ENCODE measurements at regions not wholly inside any gene's neighbourhood (a gene's known extent, or its start where the extent isn't known, plus 50 kb on each side); places are given as distances from the start of the nearest gene placed in this dataset.

DNA sequence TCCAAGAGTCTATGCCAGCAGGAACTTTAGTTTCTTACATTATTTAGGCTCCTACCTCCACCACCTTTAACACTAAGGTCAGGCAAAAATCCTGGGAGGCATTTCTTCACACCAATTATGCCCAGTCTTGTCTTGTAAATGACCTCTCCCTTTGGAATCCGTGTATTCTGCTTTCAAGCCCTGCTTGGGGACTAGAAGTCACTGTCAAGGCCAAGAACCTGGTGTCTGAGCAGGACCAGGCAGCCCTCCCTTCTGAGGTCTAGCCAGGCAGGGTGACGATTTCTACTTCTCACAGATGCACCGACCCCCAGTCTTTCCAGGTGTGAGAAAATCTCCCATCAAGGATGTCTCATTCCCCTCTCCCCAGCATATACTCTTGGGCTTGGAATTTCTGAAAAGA lies 82.7 kb upstream of the C1QTNF7 start:
- no peak overlapping the region for H2BK5ac ChIP-seq (ENCODE audit: low read length)
- no peaks in the 10 kb centered on the region for H3K36me3 ChIP-seq (ENCODE audit: control insufficient read depth, insufficient read depth, low read length)
- no peaks in the 10 kb centered on the region for H3K27me3 ChIP-seq (ENCODE audit: insufficient read depth, low read length, poor library complexity)
- H3K23ac ChIP-seq (ENCODE audit: low read length) = no peak overlapping the region
- peak; percentile 47 for DNase-seq
- no peak overlapping the region for H2BK15ac ChIP-seq (replicated peaks; ENCODE audit: low read depth)
- no peak overlapping the region for H3K9ac ChIP-seq (ENCODE audit: low read length)
- no peak overlapping the region for H2BK120ac ChIP-seq (ENCODE audit: low read depth, low read length)
- no peak overlapping the region for H3K18ac ChIP-seq (ENCODE audit: low read length)
- peaks cover 8% of the 10 kb centered on the region for H3K4me1 ChIP-seq (ENCODE audit: control insufficient read depth, low read depth, low read length)
- H3K79me2 ChIP-seq (ENCODE audit: control insufficient read depth, insufficient read depth, low read length) = no peaks in the 10 kb centered on the region
- H3K4me2 ChIP-seq (ENCODE audit: low read length) = no peak overlapping the region
- no CpG with 5 or more reads among the region's 3 CpGs for WGBS (ENCODE audit: extremely low coverage, insufficient coverage, low lambda C conversion rate)
- no peak overlapping the region for H4K8ac ChIP-seq (ENCODE audit: low read depth, low read length)
- H3K56ac ChIP-seq (ENCODE audit: low read length) = no peak overlapping the region
- no peaks in the 10 kb centered on the region for H3K79me1 ChIP-seq (ENCODE audit: low read length)
- no peak overlapping the region for H3K4me3 ChIP-seq (ENCODE audit: low read length)
- no peak overlapping the region for H2AK5ac ChIP-seq (ENCODE audit: low read length)
- no peak overlapping the region for H4K5ac ChIP-seq (ENCODE audit: low read length)
- no peak overlapping the region for H3K4ac ChIP-seq (ENCODE audit: low read depth, low read length)
- H3K27ac ChIP-seq (ENCODE audit: low read depth, low read length) = no peak overlapping the region

DNA sequence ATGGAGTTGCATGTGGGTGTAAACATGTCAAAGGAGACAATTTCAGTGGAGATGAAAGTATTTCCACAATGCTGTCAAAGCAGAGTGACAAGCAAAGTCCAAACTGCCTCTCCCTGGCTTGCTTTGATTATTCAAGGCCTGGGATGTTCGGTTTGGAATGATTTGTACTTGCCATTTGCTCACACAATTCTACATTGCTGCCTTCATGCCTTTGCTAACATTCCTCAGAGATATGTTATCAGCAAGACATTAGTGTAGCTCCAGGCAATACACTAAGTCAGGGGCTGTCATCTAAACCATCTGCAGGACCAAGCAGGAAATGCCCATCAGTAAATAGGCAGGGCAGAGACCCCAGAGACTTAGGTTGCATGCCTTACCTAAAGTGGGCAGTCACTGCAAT lies 79.6 kb upstream of the C1QTNF7 start:
- H3K36me3 ChIP-seq (ENCODE audit: control insufficient read depth, insufficient read depth, low read length) = no peaks in the 10 kb centered on the region
- H3K4me1 ChIP-seq (ENCODE audit: control insufficient read depth, low read depth, low read length) = peaks cover 8% of the 10 kb centered on the region
- no peak overlapping the region for H4K8ac ChIP-seq (ENCODE audit: low read depth, low read length)
- no peaks in the 10 kb centered on the region for H3K27me3 ChIP-seq (ENCODE audit: insufficient read depth, low read length, poor library complexity)
- no peak overlapping the region for H3K27ac ChIP-seq (ENCODE audit: low read depth, low read length)
- no peak overlapping the region for H3K4me3 ChIP-seq (ENCODE audit: low read length)
- WGBS (ENCODE audit: extremely low coverage, insufficient coverage, low lambda C conversion rate) = no CpG with 5 or more reads among the region's 1 CpG
- no peak overlapping the region for H2AK5ac ChIP-seq (ENCODE audit: low read length)
- no peak overlapping the region for H2BK5ac ChIP-seq (ENCODE audit: low read length)
- H3K4me2 ChIP-seq (ENCODE audit: low read length) = no peak overlapping the region
- peak; percentile 92 for DNase-seq
- no peak overlapping the region for H4K5ac ChIP-seq (ENCODE audit: low read length)
- H3K4ac ChIP-seq (ENCODE audit: low read depth, low read length) = no peak overlapping the region
- no peaks in the 10 kb centered on the region for H3K79me2 ChIP-seq (ENCODE audit: control insufficient read depth, insufficient read depth, low read length)
- no peak overlapping the region for H3K18ac ChIP-seq (ENCODE audit: low read length)
- no peaks in the 10 kb centered on the region for H3K79me1 ChIP-seq (ENCODE audit: low read length)
- H3K56ac ChIP-seq (ENCODE audit: low read length) = no peak overlapping the region
- no peak overlapping the region for H2BK120ac ChIP-seq (ENCODE audit: low read depth, low read length)
- no peak overlapping the region for H3K23ac ChIP-seq (ENCODE audit: low read length)
- no peak overlapping the region for H2BK15ac ChIP-seq (replicated peaks; ENCODE audit: low read depth)
- H3K9ac ChIP-seq (ENCODE audit: low read length) = no peak overlapping the region

DNA sequence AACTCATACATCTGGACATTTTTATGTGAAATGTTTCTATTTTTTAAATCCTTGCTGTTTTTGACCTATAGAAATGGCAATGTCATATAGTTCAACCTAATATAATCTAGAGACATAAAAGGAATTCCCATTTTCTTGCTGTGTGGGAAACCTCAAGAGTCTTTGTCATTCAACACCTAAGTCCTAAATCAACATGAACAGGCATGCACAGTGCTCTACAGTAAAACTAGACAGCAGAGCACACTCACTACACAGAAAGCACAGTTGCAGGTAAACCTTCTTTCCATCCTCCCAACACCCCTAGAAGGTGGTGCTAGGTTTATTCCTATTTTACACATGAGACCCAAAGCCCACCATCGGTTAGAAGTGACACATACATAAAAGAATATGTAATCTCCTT lies 79.1 kb upstream of the C1QTNF7 start:
- no peak overlapping the region for H2BK120ac ChIP-seq (ENCODE audit: low read depth, low read length)
- no peaks in the 10 kb centered on the region for H3K27me3 ChIP-seq (ENCODE audit: insufficient read depth, low read length, poor library complexity)
- H4K5ac ChIP-seq (ENCODE audit: low read length) = no peak overlapping the region
- no peak overlapping the region for H3K9ac ChIP-seq (ENCODE audit: low read length)
- H3K4ac ChIP-seq (ENCODE audit: low read depth, low read length) = no peak overlapping the region
- H3K4me3 ChIP-seq (ENCODE audit: low read length) = no peak overlapping the region
- peak overlapping the region; percentile 26 for H3K18ac ChIP-seq (ENCODE audit: low read length)
- H3K4me2 ChIP-seq (ENCODE audit: low read length) = no peak overlapping the region
- no peaks in the 10 kb centered on the region for H3K79me1 ChIP-seq (ENCODE audit: low read length)
- no peak overlapping the region for H4K8ac ChIP-seq (ENCODE audit: low read depth, low read length)
- no peak overlapping the region for H2AK5ac ChIP-seq (ENCODE audit: low read length)
- H3K79me2 ChIP-seq (ENCODE audit: control insufficient read depth, insufficient read depth, low read length) = no peaks in the 10 kb centered on the region
- peaks cover 8% of the 10 kb centered on the region for H3K4me1 ChIP-seq (ENCODE audit: control insufficient read depth, low read depth, low read length)
- H3K56ac ChIP-seq (ENCODE audit: low read length) = peak overlapping the region; percentile 6
- DNase-seq = no peak
- H3K23ac ChIP-seq (ENCODE audit: low read length) = no peak overlapping the region
- H3K27ac ChIP-seq (ENCODE audit: low read depth, low read length) = no peak overlapping the region
- H2BK15ac ChIP-seq (replicated peaks; ENCODE audit: low read depth) = no peak overlapping the region
- H2BK5ac ChIP-seq (ENCODE audit: low read length) = no peak overlapping the region
- H3K36me3 ChIP-seq (ENCODE audit: control insufficient read depth, insufficient read depth, low read length) = no peaks in the 10 kb centered on the region
- no CpG with 5 or more reads among the region's 1 CpG for WGBS (ENCODE audit: extremely low coverage, insufficient coverage, low lambda C conversion rate)

- no peak overlapping the region for H2AK5ac ChIP-seq (ENCODE audit: low read length)
- no peak overlapping the region for H3K18ac ChIP-seq (ENCODE audit: low read length)
- no peaks in the 10 kb centered on the region for H3K79me1 ChIP-seq (ENCODE audit: low read length)
- H4K8ac ChIP-seq (ENCODE audit: low read depth, low read length) = no peak overlapping the region
- 100% methylated on average over 1 of the region's 3 CpGs for WGBS (ENCODE audit: extremely low coverage, insufficient coverage, low lambda C conversion rate)
- no peak overlapping the region for H3K9ac ChIP-seq (ENCODE audit: low read length)
- DNase-seq = peak; percentile 74
- H3K27ac ChIP-seq (ENCODE audit: low read depth, low read length) = no peak overlapping the region
- peaks cover 8% of the 10 kb centered on the region for H3K4me1 ChIP-seq (ENCODE audit: control insufficient read depth, low read depth, low read length)
- no peaks in the 10 kb centered on the region for H3K79me2 ChIP-seq (ENCODE audit: control insufficient read depth, insufficient read depth, low read length)
- H3K4me2 ChIP-seq (ENCODE audit: low read length) = no peak overlapping the region
- H3K27me3 ChIP-seq (ENCODE audit: insufficient read depth, low read length, poor library complexity) = no peaks in the 10 kb centered on the region
- no peak overlapping the region for H4K5ac ChIP-seq (ENCODE audit: low read length)
- no peak overlapping the region for H3K56ac ChIP-seq (ENCODE audit: low read length)
- H3K4ac ChIP-seq (ENCODE audit: low read depth, low read length) = no peak overlapping the region
- no peak overlapping the region for H2BK15ac ChIP-seq (replicated peaks; ENCODE audit: low read depth)
- H3K23ac ChIP-seq (ENCODE audit: low read length) = no peak overlapping the region
- H2BK5ac ChIP-seq (ENCODE audit: low read length) = no peak overlapping the region
- no peak overlapping the region for H3K4me3 ChIP-seq (ENCODE audit: low read length)
- H2BK120ac ChIP-seq (ENCODE audit: low read depth, low read length) = no peak overlapping the region
- no peaks in the 10 kb centered on the region for H3K36me3 ChIP-seq (ENCODE audit: control insufficient read depth, insufficient read depth, low read length)
These were observed 78.3 kb upstream of the C1QTNF7 start for GRCh38 chr4:15349531-15349935.

DNA sequence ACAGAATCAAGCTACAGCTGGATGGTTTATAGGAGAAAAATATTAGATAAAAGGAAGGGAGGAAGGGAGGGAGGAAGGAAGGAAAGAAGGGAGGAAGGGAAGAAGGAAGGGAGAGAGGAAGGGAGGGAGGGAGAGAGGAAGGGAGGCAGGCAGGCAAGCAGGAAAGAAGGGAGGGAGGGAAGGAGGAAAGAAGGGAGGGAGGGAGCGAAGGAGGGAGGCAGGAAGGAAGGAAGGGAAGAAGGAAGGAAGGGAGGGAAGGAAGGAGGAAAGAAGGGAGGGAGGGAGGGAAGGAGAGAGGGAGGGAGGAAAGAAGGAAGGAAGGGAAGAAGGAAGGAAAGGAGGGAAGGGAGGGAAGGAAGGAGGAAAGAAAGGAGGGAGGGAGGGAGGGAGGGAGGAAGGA lies 77.9 kb upstream of the C1QTNF7 start:
- DNase-seq = no peak
- Histone ChIP-seq H3K4me3 (ENCODE audit: low read length) (no peak overlapping the region), H3K18ac (ENCODE audit: low read length) (no peak overlapping the region), H3K27me3 (ENCODE audit: insufficient read depth, low read length, poor library complexity) (no peaks in the 10 kb centered on the region), H3K4me1 (ENCODE audit: control insufficient read depth, low read depth, low read length) (peaks cover 8% of the 10 kb centered on the region), H4K5ac (ENCODE audit: low read length) (no peak overlapping the region), H2BK5ac (ENCODE audit: low read length) (no peak overlapping the region), H2AK5ac (ENCODE audit: low read length) (no peak overlapping the region), H3K79me1 (ENCODE audit: low read length) (no peaks in the 10 kb centered on the region), H2BK15ac (replicated peaks; ENCODE audit: low read depth) (no peak overlapping the region), H3K4me2 (ENCODE audit: low read length) (no peak overlapping the region), H4K8ac (ENCODE audit: low read depth, low read length) (no peak overlapping the region), H2BK120ac (ENCODE audit: low read depth, low read length) (no peak overlapping the region), H3K9ac (ENCODE audit: low read length) (no peak overlapping the region), H3K27ac (ENCODE audit: low read depth, low read length) (no peak overlapping the region), H3K56ac (ENCODE audit: low read length) (no peak overlapping the region), H3K23ac (ENCODE audit: low read length) (no peak overlapping the region), H3K79me2 (ENCODE audit: control insufficient read depth, insufficient read depth, low read length) (no peaks in the 10 kb centered on the region), H3K36me3 (ENCODE audit: control insufficient read depth, insufficient read depth, low read length) (no peaks in the 10 kb centered on the region), H3K4ac (ENCODE audit: low read depth, low read length) (no peak overlapping the region)
- no CpG with 5 or more reads among the region's 1 CpG for WGBS (ENCODE audit: extremely low coverage, insufficient coverage, low lambda C conversion rate)

DNA sequence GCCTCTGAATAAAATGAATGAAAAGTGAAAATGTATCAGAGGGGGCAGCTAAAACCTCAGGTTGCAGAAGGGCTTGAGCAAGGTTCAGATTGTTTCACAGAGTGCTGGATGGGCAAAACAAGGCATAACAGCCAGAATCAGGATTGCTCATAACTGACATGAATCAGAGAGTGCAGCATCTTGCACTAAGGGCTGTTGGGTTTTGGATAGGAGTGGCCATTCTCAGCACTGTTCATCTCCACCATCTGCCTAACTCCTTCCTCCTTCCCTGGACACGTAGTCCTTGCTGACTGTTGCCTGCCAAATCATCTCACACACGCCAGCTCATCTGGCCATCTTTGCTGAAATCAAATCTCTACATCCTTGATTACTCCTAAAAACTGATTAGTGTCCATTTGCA lies 75.3 kb upstream of the C1QTNF7 start:
- Histone ChIP-seq H4K5ac (ENCODE audit: low read length) (no peak overlapping the region), H3K18ac (ENCODE audit: low read length) (no peak overlapping the region), H2BK15ac (replicated peaks; ENCODE audit: low read depth) (no peak overlapping the region), H3K36me3 (ENCODE audit: control insufficient read depth, insufficient read depth, low read length) (no peaks in the 10 kb centered on the region), H3K4me1 (ENCODE audit: control insufficient read depth, low read depth, low read length) (peaks cover 8% of the 10 kb centered on the region), H2AK5ac (ENCODE audit: low read length) (no peak overlapping the region), H3K79me2 (ENCODE audit: control insufficient read depth, insufficient read depth, low read length) (no peaks in the 10 kb centered on the region), H3K27ac (ENCODE audit: low read depth, low read length) (no peak overlapping the region), H3K23ac (ENCODE audit: low read length) (no peak overlapping the region), H3K9ac (ENCODE audit: low read length) (no peak overlapping the region), H3K27me3 (ENCODE audit: insufficient read depth, low read length, poor library complexity) (no peaks in the 10 kb centered on the region), H3K4ac (ENCODE audit: low read depth, low read length) (no peak overlapping the region), H3K4me3 (ENCODE audit: low read length) (no peak overlapping the region), H3K4me2 (ENCODE audit: low read length) (no peak overlapping the region), H2BK5ac (ENCODE audit: low read length) (no peak overlapping the region), H2BK120ac (ENCODE audit: low read depth, low read length) (no peak overlapping the region), H3K56ac (ENCODE audit: low read length) (no peak overlapping the region), H3K79me1 (ENCODE audit: low read length) (no peaks in the 10 kb centered on the region), H4K8ac (ENCODE audit: low read depth, low read length) (no peak overlapping the region)
- no CpG with 5 or more reads among the region's 2 CpGs for WGBS (ENCODE audit: extremely low coverage, insufficient coverage, low lambda C conversion rate)
- no peak for DNase-seq

Measured in mesendoderm (in vitro differentiated cells).